ENCODE measurements at regions not wholly inside any gene's neighbourhood (a gene's known extent, or its start where the extent isn't known, plus 50 kb on each side); places are given as distances from the start of the nearest gene placed in this dataset.

GRCh38 chr2:147364597-147364996, 480.2 kb upstream of the ACVR2A start:
- no peak for DNase-seq (ENCODE audit: low read depth in 2 of 2)

DNA sequence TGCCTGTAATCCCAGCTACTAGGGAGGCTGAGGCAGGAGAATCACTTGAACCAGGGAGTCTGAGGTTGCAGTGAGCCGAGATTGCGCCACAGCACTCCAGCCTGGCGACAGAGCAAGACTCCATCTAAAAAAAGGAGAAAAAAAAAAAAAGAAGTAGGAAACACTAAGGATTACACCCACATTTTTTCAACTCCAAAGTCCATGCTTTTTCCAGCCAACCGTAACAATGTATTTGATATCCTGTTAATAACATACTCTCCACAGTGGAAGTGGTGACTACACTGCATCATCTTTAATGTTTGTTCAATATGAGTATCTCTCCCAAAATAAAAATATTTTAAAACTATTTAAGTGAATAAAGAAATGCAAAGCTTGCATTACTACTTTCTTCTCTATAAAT, 481.6 kb upstream of the ACVR2A start:
- no peak for DNase-seq (ENCODE audit: low read depth in 2 of 2)

GRCh38 chr2:147358375-147358774, 486.5 kb upstream of the ACVR2A start:
- DNase-seq (ENCODE audit: low read depth in 2 of 2), result no peak

DNA sequence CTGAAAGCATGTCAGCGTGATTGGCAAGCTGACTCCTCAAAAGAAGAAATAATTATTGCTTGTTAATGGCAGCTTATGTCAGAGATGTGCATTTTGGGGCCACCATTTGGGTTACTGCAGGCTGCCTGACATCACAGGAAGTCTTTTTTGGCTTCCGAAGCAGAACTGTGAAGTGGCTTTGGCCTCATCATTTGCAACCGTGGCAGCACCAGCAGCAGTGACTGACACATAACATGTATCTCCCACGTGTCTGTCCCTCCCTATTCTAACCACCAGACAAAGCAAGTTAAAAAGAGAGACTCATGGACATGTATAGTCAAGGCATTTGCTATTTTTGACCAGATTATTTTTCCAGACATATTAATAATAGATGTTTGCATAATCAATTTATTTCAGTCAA, 488.7 kb upstream of the ACVR2A start:
- no peak for DNase-seq (ENCODE audit: low read depth in 2 of 2)

DNA sequence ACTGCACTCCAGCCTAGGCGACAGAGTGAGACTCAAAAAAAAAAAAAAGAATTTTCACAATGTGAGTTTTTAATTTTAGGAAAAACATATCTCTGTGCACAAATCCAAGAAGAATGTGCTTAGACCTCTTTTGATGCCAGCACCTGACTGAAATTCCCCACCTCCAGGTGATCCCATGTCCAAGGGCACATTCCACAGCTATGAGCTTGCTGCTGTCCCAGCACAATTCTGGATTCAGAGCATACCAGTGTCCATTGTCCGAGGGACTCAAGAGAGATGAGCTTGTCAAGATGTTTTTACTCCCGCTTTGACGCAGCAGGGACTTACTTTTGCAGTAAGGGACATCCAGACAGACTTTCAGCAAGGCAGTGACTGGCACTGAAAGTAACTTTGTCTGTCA, 489.1 kb upstream of the ACVR2A start:
- no peak for DNase-seq (ENCODE audit: low read depth in 2 of 2)

DNA sequence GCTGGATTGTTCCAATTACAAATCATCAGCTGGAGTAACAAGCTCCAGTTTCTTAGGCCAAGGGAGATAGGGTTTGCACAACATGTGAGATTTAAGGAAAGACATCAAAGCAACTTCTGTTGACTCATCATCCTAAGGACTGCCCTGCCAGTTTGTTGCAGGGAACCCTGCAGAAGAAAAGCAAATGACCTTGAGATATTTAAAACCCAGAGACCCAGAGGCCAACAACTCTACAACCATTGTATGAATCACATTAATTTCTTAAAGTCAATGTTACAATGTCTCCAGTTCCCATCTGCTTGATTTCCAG, 491.8 kb upstream of the ACVR2A start:
- DNase-seq (ENCODE audit: low read depth in 2 of 2), result no peak

DNA sequence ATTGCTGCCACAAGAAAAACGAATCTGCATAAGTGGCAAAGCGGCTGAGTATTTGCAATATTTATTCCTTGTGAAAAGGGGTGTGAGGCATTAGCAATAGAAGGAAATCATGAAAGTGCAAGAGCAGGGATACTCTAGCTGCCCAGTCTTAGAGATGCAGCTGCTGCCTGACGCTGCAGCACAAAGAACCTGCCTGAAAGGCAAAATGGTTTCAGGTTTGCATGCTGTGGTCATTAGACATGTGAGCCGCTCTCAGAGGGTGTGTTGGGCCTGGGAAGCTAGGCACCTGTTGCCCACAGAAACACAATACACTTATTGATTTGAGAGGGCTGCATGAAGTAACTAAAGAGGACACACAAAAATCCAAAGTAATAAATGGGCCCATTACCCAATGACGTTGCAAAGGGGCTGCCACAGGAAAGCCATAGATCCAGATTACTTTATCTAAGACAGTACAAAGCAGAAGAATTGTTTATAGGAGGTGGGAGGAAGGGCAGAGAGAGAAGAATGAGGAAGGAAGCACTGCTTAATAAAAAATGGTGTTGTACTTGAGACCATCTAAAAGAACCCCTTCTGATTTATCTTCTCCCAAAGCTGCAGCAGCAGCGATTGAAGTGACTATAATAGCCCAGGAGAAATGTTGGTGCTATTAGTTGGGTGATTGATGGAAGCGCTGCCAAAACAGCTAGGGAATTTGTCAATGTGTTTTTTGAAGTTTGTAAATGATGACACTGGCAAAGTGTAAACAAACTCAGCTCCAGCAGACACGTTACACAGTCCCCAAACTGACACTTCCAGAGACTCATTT, 492.4 kb upstream of the ACVR2A start:
- no peak for DNase-seq (ENCODE audit: low read depth in 2 of 2)

GRCh38 chr2:147351784-147352183, 493.0 kb upstream of the ACVR2A start:
- no peak for DNase-seq (ENCODE audit: low read depth in 2 of 2)

GRCh38 chr2:147348931-147349555, 495.8 kb upstream of the ACVR2A start:
- no peak for DNase-seq (ENCODE audit: low read depth in 2 of 2)

- DNase-seq (ENCODE audit: low read depth in 2 of 2), result no peak
Observed at GRCh38 chr2:147346142-147346541, 498.7 kb upstream of the ACVR2A start.

GRCh38 chr2:147345246-147345645, 499.6 kb upstream of the ACVR2A start:
- no peak for DNase-seq (ENCODE audit: low read depth in 2 of 2)

DNA sequence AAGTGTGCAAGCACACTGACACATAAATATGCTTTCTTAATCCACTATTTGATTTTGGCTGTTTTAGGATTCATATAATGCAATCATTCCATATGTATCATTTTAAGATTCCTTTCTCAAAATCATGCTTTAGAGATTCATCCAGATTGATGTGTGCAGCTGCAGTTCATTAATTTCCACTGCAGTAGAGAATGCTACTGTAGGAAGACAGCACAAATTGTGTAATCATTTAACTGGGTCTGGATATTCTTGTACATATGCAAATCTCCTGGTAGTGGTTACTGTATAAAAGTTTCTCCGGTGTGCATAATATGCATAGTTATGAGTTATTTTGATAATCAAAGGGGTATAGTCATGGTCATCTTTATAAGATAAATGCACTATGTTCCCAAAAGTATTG, 502.5 kb upstream of the ACVR2A start:
- DNase-seq (ENCODE audit: low read depth in 2 of 2), result no peak

GRCh38 chr2:147331790-147332419, 512.9 kb upstream of the ACVR2A start:
- DNase-seq (ENCODE audit: low read depth in 2 of 2), result no peak

- no peak for DNase-seq (ENCODE audit: low read depth in 2 of 2)
Observed at GRCh38 chr2:147330925-147331324, 513.9 kb upstream of the ACVR2A start.

- DNase-seq (ENCODE audit: low read depth in 2 of 2), result no peak
Observed at GRCh38 chr2:147327613-147328012, 517.2 kb upstream of the ACVR2A start.

DNA sequence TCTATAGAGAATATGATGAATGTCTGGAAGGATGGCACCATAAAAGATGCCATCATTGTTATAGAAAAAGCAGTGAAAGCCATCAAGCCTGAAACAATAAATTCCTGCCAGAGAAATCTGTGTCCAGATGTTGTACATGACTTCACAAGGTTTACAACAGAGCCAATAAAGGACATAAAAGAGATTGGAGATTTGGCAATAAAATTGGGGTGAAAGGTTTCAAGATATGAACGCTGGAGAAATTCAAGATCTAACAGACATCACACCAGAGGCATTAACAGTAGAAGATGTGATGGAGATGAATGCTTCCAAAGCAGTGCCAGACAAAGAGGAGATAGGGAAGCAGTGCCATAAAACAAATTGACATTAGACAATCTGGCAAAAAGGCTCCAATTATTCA, 518.8 kb upstream of the ACVR2A start:
- no peak for DNase-seq (ENCODE audit: low read depth in 2 of 2)

DNA sequence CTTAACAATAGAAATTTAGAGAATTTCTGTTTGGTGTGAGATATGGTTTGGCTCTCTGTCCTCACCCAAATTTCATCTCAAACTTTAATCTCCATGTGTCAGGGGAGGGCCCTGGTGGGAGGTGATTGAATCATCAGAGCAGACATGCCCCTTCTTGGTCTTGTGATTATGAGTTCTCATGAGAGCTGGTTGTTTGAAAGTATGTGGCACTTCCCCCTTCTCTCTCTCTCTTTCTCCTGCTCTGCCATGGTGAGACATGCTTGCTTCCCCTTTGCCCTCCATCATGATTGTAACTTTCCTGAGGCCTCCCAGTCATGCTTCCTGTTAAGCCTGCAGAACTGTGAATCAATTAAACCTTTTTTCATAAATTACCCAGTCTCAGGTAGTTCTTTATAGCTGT, 524.7 kb upstream of the ACVR2A start:
- no peak for DNase-seq (ENCODE audit: low read depth in 2 of 2)

DNA sequence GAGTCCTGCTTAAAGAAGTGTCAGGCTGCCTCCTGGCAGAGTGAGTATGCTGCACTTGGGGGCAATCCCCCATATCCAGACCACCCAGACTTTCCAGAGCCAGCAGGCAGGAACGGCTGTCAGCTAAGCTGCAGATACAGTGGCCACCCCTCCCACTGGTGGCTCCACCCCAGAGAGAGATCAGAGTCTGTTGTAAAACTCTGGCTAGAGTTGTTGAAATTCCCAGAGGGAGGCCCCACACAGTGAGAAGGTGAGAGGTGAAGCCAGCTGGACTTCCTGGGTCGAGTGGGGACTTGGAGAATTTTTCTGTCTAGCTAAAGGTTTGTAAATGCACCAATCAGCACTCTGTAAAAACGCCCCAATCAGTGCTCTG, 533.8 kb upstream of the ACVR2A start:
- DNase-seq (ENCODE audit: low read depth in 2 of 2), result no peak

DNA sequence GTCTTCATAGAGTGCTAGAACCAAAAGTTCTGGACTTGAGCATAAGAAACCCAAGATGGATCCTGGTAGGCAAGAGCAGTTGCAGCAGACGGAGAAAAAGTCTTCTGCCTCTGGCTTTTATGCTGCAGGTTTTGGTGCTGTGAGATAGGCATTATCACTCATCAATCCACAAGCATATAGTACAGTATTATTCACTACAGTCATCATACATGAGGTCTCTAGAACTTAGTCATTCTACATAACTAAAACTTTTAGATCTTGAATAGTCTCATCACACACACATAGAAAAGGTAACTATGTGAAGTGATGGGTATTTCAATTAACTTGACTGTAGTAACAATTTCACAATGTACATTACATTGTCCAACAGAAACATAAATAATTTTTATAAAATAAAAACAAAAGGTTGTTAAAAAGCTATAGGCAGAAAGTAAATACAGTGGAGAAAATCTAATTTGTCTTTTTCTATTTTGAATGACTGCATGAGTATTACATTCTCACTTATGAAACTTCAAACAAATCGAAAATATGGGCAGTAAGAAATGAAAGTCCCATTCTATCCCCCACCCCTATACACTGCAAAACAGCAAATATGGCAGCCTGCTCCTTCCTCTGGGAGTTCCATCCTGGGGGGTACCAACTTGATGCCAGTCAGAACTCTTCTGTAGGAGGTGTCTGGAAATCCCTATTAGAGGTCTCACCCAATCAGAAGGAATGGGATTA, 534.3 kb upstream of the ACVR2A start:
- DNase-seq (ENCODE audit: low read depth in 2 of 2), result no peak

DNA sequence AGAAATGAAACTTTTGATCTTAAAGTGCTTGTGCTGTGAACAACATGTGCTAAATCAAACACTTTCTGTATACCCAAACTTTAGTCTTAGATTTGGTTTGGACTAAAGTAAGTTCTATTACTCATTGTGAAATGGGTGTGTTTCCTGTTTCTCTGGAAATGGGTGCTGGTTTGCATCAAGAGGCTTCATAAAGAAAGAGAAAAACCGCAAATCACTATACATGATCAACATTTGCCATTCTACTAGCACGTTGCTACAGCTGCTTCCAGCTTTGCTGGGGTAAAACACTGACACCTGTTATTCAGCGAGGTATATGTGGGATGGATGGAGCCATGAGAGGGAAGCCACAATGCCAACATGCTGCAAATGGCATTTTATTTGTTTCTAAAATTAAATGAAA, 547.0 kb upstream of the ACVR2A start:
- no peak for DNase-seq (ENCODE audit: low read depth in 2 of 2)

GRCh38 chr2:147294825-147295392, 549.9 kb upstream of the ACVR2A start:
- no peak for DNase-seq (ENCODE audit: low read depth in 2 of 2)
